WTC11 (cell line): ENCODE measurements at regions not wholly inside any gene's neighbourhood (a gene's known extent, or its start where the extent isn't known, plus 50 kb on each side); places are given as distances from the start of the nearest gene placed in this dataset.

Source experiments
- ATAC-seq: fragments of 200-7000 bp; cut with Tn5 transposase; 2 replicates; pipeline ENCODE4 v1.10.0; 2021; ENCODE audit warnings: mild to moderate bottlenecking, moderate library complexity
- CTCF ChIA-PET: fragments of 300-600 bp; sonication (Branson Sonifier 250); formaldehyde crosslinking; loops from one replicate; lab custom pipeline; 2021; ENCODE audit warnings: antibody characterized with exemption; lab: Charles Lee
- POLR2A ChIA-PET: fragments of 350-600 bp; sonication (Branson Sonifier 250); formaldehyde crosslinking; loops from one replicate; lab custom pipeline; 2021; ENCODE audit warnings: antibody characterized with exemption; lab: Charles Lee
- DNase-seq: peaks from one replicate; pipeline ENCODE4 v3.0.0; 2021; ENCODE audit warnings: low spot score
- H3K27ac Mint-ChIP-seq: 2 replicates; pipeline ENCODE4 v1.8.0; 2021; ENCODE audit warnings: mixed read lengths
- H3K27me3 Mint-ChIP-seq: 2 replicates; pipeline ENCODE4 v1.8.0; 2021; ENCODE audit warnings: low read depth, mild to moderate bottlenecking, moderate library complexity, mixed read lengths
- H3K36me3 Mint-ChIP-seq: 2 replicates; pipeline ENCODE4 v1.8.0; 2021; ENCODE audit warnings: mixed read lengths
- H3K4me1 Mint-ChIP-seq: 2 replicates; pipeline ENCODE4 v1.8.0; 2022; ENCODE audit warnings: mixed read lengths
- H3K4me3 Mint-ChIP-seq: 2 replicates; pipeline ENCODE4 v1.8.0; 2021; ENCODE audit warnings: mild to moderate bottlenecking, moderate library complexity, mixed read lengths
- H3K9me3 Mint-ChIP-seq: 2 replicates; pipeline ENCODE4 v1.8.0; 2021; ENCODE audit warnings: mixed read lengths
- CREB1 ChIP-seq: sonication (generic); formaldehyde crosslinking; IDR thresholded peaks from 2 replicates; pipeline ENCODE4 v1.8.0; 2023; ENCODE audit warnings: mild to moderate bottlenecking, missing genetic modification reagents
- CREM ChIP-seq: sonication (generic); formaldehyde crosslinking; IDR thresholded peaks from 2 replicates; pipeline ENCODE4 v1.8.1; 2022; ENCODE audit warnings: mild to moderate bottlenecking, missing genetic modification reagents, moderate library complexity
- ESRRA ChIP-seq: sonication (generic); formaldehyde crosslinking; IDR thresholded peaks from 2 replicates; pipeline ENCODE4 v1.8.1; 2022; ENCODE audit warnings: mild to moderate bottlenecking, missing genetic modification reagents, borderline replicate concordance
- FOXP4 ChIP-seq: sonication (generic); formaldehyde crosslinking; IDR thresholded peaks from 2 replicates; pipeline ENCODE4 v1.8.0; 2022; ENCODE audit warnings: mild to moderate bottlenecking, missing genetic modification reagents
- GABPB1 ChIP-seq: sonication (generic); formaldehyde crosslinking; IDR thresholded peaks from 2 replicates; pipeline ENCODE4 v1.8.1; 2023; ENCODE audit warnings: mild to moderate bottlenecking, missing genetic modification reagents
- HMGA2 ChIP-seq: fragments of 250-450 bp; sonication (Bioruptor Pico); IDR thresholded peaks from 2 replicates; pipeline ENCODE4 v1.4.0; 2021; ENCODE audit warnings: mild to moderate bottlenecking, moderate library complexity
- IRF2 ChIP-seq: sonication (generic); formaldehyde crosslinking; IDR thresholded peaks from 2 replicates; pipeline ENCODE4 v1.8.0; 2022; ENCODE audit warnings: low read depth, missing genetic modification reagents, borderline replicate concordance
- JAZF1 ChIP-seq: fragments of 250-450 bp; sonication (Bioruptor Pico); IDR thresholded peaks from 2 replicates; pipeline ENCODE4 v1.9.0; 2021; ENCODE audit warnings: moderate library complexity, mild to moderate bottlenecking, inconsistent platforms
- MAX ChIP-seq: sonication (generic); formaldehyde crosslinking; IDR thresholded peaks from 2 replicates; pipeline ENCODE4 v1.8.0; 2022; ENCODE audit warnings: mild to moderate bottlenecking, missing genetic modification reagents
- MYBL2 ChIP-seq: sonication (generic); formaldehyde crosslinking; IDR thresholded peaks from 2 replicates; pipeline ENCODE4 v1.8.1; 2023; ENCODE audit warnings: mild to moderate bottlenecking, moderate library complexity, missing genetic modification reagents
- NFE2L1 ChIP-seq: sonication (generic); formaldehyde crosslinking; IDR thresholded peaks from 2 replicates; pipeline ENCODE4 v1.8.1; 2023; ENCODE audit warnings: missing genetic modification reagents
- NFYB ChIP-seq: sonication (generic); formaldehyde crosslinking; conservative IDR thresholded peaks from 2 replicates; pipeline ENCODE4 v1.8.0; 2022; ENCODE audit warnings: low read depth, missing genetic modification reagents
- OVOL2 ChIP-seq: fragments of 250-450 bp; sonication (Bioruptor Pico); IDR thresholded peaks from 2 replicates; pipeline ENCODE4 v1.9.0; 2021; ENCODE audit warnings: mild to moderate bottlenecking, borderline replicate concordance
- SMAD3 ChIP-seq: sonication (generic); formaldehyde crosslinking; IDR thresholded peaks from 2 replicates; pipeline ENCODE4 v1.8.0; 2022; ENCODE audit warnings: missing genetic modification reagents, mild to moderate bottlenecking, borderline replicate concordance
- SOX15 ChIP-seq: fragments of 250-450 bp; sonication (Bioruptor Pico); IDR thresholded peaks from 2 replicates; pipeline ENCODE4 v1.9.0; 2021; ENCODE audit warnings: mild to moderate bottlenecking
- TP53 ChIP-seq: sonication (generic); formaldehyde crosslinking; IDR thresholded peaks from 2 replicates; pipeline ENCODE4 v1.8.1; 2023; ENCODE audit warnings: mild to moderate bottlenecking, missing genetic modification reagents
- ZNF121 ChIP-seq: sonication (generic); formaldehyde crosslinking; IDR thresholded peaks from 2 replicates; pipeline ENCODE4 v1.8.0; 2023; ENCODE audit warnings: missing genetic modification reagents
- ZNF232 ChIP-seq: sonication (generic); formaldehyde crosslinking; IDR thresholded peaks from 2 replicates; pipeline ENCODE4 v1.8.0; 2022; ENCODE audit warnings: mild to moderate bottlenecking, missing genetic modification reagents
- ZNF425 ChIP-seq: fragments of 250-450 bp; sonication (Bioruptor Pico); conservative IDR thresholded peaks from 2 replicates; pipeline ENCODE4 v1.9.0; 2021; ENCODE audit warnings: mild to moderate bottlenecking
- TF ChIP-seq, protein P1 (sequence below): sonication (generic); formaldehyde crosslinking; IDR thresholded peaks from 2 replicates; pipeline ENCODE4 v1.8.0; 2022; ENCODE audit warnings: missing genetic modification reagents
- TF ChIP-seq, protein P2 (sequence below): sonication (generic); formaldehyde crosslinking; IDR thresholded peaks from 2 replicates; pipeline ENCODE4 v1.8.1; 2022; ENCODE audit warnings: mild to moderate bottlenecking, missing genetic modification reagents, moderate library complexity, borderline replicate concordance
- TF ChIP-seq, protein P3 (sequence below): fragments of 250-450 bp; sonication (Bioruptor Pico); IDR thresholded peaks from 2 replicates; pipeline ENCODE4 v1.9.0; 2021; ENCODE audit warnings: mild to moderate bottlenecking

DNA sequence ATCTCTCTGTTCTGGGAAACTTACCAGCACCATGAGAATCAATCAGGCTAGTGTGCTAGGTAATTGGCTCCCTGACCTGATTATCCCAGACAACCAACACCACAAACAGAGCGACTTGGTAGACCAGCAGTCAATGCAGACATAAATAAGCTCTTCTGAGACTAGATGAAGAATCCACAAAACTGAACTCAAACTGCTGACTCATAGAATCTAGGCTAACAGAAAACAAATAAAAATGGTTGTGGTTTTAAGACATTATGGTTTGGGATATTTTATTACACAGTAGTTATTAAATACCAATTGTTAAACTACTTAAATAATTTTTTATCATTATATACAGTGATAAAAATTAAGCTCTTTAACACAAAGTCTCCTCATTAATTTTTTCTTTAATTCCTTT is 535.7 kb downstream of the COL11A1 start:
- ATAC-seq, result no peak
- no peak overlapping the region for H3K27ac Mint-ChIP-seq
- no peaks in the 10 kb centered on the region for H3K36me3 Mint-ChIP-seq
- TF ChIP-seq MYBL2 (CRISPR knock-in tag), result no peak
- no peak for TF ChIP-seq SOX15 (CRISPR knock-in tag)
- TF ChIP-seq ZNF232, result no peak
- TF ChIP-seq GABPB1, result no peak
- no peak for TF ChIP-seq OVOL2
- TF ChIP-seq, protein P1, sequence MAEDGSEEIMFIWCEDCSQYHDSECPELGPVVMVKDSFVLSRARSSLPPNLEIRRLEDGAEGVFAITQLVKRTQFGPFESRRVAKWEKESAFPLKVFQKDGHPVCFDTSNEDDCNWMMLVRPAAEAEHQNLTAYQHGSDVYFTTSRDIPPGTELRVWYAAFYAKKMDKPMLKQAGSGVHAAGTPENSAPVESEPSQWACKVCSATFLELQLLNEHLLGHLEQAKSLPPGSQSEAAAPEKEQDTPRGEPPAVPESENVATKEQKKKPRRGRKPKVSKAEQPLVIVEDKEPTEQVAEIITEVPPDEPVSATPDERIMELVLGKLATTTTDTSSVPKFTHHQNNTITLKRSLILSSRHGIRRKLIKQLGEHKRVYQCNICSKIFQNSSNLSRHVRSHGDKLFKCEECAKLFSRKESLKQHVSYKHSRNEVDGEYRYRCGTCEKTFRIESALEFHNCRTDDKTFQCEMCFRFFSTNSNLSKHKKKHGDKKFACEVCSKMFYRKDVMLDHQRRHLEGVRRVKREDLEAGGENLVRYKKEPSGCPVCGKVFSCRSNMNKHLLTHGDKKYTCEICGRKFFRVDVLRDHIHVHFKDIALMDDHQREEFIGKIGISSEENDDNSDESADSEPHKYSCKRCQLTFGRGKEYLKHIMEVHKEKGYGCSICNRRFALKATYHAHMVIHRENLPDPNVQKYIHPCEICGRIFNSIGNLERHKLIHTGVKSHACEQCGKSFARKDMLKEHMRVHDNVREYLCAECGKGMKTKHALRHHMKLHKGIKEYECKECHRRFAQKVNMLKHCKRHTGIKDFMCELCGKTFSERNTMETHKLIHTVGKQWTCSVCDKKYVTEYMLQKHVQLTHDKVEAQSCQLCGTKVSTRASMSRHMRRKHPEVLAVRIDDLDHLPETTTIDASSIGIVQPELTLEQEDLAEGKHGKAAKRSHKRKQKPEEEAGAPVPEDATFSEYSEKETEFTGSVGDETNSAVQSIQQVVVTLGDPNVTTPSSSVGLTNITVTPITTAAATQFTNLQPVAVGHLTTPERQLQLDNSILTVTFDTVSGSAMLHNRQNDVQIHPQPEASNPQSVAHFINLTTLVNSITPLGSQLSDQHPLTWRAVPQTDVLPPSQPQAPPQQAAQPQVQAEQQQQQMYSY (CRISPR knock-in tag), result no peak
- no peaks in the 10 kb centered on the region for H3K27me3 Mint-ChIP-seq
- POLR2A ChIA-PET, result no interaction called here
- H3K9me3 Mint-ChIP-seq, result no peaks in the 10 kb centered on the region
- H3K4me3 Mint-ChIP-seq, result no peak overlapping the region
- no peaks in the 10 kb centered on the region for H3K4me1 Mint-ChIP-seq
- no peak for DNase-seq
- CTCF ChIA-PET, result interaction anchor here (0.9 kb wide), 1 partner anchor 22 kb away, joined by 4 read pairs; no protein-coding TSS in a partner anchor

GRCh38 chr1:102566182-102566581 is 542.1 kb downstream of the COL11A1 start:
- Mint-ChIP-seq H3K4me3 (no peak overlapping the region), H3K36me3 (no peaks in the 10 kb centered on the region)
- POLR2A ChIA-PET, result no interaction called here
- TF ChIP-seq JAZF1 (CRISPR knock-in tag) (no peak), TP53 (CRISPR knock-in tag) (no peak), SOX15 (CRISPR knock-in tag) (no peak), IRF2 (CRISPR knock-in tag) (no peak), ZNF121 (CRISPR knock-in tag) (no peak), NFYB (CRISPR knock-in tag) (no peak), CREB1 (CRISPR knock-in tag) (no peak), CREM (no peak), HMGA2 (no peak), NFE2L1 (CRISPR knock-in tag) (no peak), ESRRA (no peak), SMAD3 (CRISPR knock-in tag) (no peak), MAX (CRISPR knock-in tag) (no peak), ZNF425 (CRISPR knock-in tag) (no peak), FOXP4 (no peak)
- TF ChIP-seq, protein P2, sequence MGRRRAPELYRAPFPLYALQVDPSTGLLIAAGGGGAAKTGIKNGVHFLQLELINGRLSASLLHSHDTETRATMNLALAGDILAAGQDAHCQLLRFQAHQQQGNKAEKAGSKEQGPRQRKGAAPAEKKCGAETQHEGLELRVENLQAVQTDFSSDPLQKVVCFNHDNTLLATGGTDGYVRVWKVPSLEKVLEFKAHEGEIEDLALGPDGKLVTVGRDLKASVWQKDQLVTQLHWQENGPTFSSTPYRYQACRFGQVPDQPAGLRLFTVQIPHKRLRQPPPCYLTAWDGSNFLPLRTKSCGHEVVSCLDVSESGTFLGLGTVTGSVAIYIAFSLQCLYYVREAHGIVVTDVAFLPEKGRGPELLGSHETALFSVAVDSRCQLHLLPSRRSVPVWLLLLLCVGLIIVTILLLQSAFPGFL (CRISPR knock-in tag), result no peak
- TF ChIP-seq, protein P3, sequence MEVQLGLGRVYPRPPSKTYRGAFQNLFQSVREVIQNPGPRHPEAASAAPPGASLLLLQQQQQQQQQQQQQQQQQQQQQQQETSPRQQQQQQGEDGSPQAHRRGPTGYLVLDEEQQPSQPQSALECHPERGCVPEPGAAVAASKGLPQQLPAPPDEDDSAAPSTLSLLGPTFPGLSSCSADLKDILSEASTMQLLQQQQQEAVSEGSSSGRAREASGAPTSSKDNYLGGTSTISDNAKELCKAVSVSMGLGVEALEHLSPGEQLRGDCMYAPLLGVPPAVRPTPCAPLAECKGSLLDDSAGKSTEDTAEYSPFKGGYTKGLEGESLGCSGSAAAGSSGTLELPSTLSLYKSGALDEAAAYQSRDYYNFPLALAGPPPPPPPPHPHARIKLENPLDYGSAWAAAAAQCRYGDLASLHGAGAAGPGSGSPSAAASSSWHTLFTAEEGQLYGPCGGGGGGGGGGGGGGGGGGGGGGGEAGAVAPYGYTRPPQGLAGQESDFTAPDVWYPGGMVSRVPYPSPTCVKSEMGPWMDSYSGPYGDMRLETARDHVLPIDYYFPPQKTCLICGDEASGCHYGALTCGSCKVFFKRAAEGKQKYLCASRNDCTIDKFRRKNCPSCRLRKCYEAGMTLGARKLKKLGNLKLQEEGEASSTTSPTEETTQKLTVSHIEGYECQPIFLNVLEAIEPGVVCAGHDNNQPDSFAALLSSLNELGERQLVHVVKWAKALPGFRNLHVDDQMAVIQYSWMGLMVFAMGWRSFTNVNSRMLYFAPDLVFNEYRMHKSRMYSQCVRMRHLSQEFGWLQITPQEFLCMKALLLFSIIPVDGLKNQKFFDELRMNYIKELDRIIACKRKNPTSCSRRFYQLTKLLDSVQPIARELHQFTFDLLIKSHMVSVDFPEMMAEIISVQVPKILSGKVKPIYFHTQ, result no peak
- TF ChIP-seq, all 79 proteins: peak for 0
- Mint-ChIP-seq H3K27me3 (no peaks in the 10 kb centered on the region), H3K9me3 (no peaks in the 10 kb centered on the region), H3K4me1 (no peaks in the 10 kb centered on the region), H3K27ac (no peak overlapping the region)
- DNase-seq, result no peak
- ATAC-seq, result no peak
- CTCF ChIA-PET, result no interaction called here
